NCI-H82 (cell line): ENCODE measurements at regions not wholly inside any gene's neighbourhood (a gene's known extent, or its start where the extent isn't known, plus 50 kb on each side); places are given as distances from the start of the nearest gene placed in this dataset.
"Not testable (repeated sequence)": the region's sequence is repeated elsewhere in the genome, so short reads cannot be mapped to it uniquely, and the experiment has no call there.

Source experiments
- DNase-seq: peaks from one replicate; lab custom pipeline; 2025; lab: John Stamatoyannopoulos, UW

- no peak for DNase-seq
Observed at GRCh38 chr3:6018456-6018855, 830.9 kb downstream of the EDEM1 start.

- no peak for DNase-seq
Observed at GRCh38 chr3:6022621-6023020, 835.1 kb downstream of the EDEM1 start.

- no peak for DNase-seq
Observed at GRCh38 chr3:6025032-6025431, 835.9 kb upstream of the GRM7 start.

- DNase-seq, result not testable (repeated sequence)
Observed at GRCh38 chr3:6030648-6031047, 830.3 kb upstream of the GRM7 start.

- DNase-seq, result no peak
Observed at GRCh38 chr3:6035626-6036025, 825.3 kb upstream of the GRM7 start.

GRCh38 chr3:6039971-6040370 is 820.9 kb upstream of the GRM7 start:
- no peak for DNase-seq

- no peak for DNase-seq
Observed at GRCh38 chr3:6041894-6042293, 819.0 kb upstream of the GRM7 start.

- DNase-seq, result no peak
Observed at GRCh38 chr3:6047016-6047415, 813.9 kb upstream of the GRM7 start.

GRCh38 chr3:6060251-6060650 is 800.7 kb upstream of the GRM7 start:
- peak; percentile 12 for DNase-seq

- peak; percentile 54 for DNase-seq
Observed at GRCh38 chr3:6062261-6063187, 798.4 kb upstream of the GRM7 start.

GRCh38 chr3:6066397-6066796 is 794.5 kb upstream of the GRM7 start:
- DNase-seq, result no peak

GRCh38 chr3:6066868-6067578 is 793.9 kb upstream of the GRM7 start:
- not testable (repeated sequence) for DNase-seq

GRCh38 chr3:6074952-6075351 is 786.0 kb upstream of the GRM7 start:
- no peak for DNase-seq

- DNase-seq, result no peak
Observed at GRCh38 chr3:6078436-6078835, 782.5 kb upstream of the GRM7 start.

GRCh38 chr3:6079011-6079410 is 781.9 kb upstream of the GRM7 start:
- no peak for DNase-seq

GRCh38 chr3:6079561-6080179 is 781.2 kb upstream of the GRM7 start:
- DNase-seq, result no peak

- DNase-seq, result no peak
Observed at GRCh38 chr3:6088433-6088832, 772.5 kb upstream of the GRM7 start.

GRCh38 chr3:6089780-6090179 is 771.1 kb upstream of the GRM7 start:
- DNase-seq, result no peak

- no peak for DNase-seq
Observed at GRCh38 chr3:6091262-6091661, 769.7 kb upstream of the GRM7 start.

- DNase-seq, result no peak
Observed at GRCh38 chr3:6095006-6095405, 765.9 kb upstream of the GRM7 start.

GRCh38 chr3:6097021-6097420 is 763.9 kb upstream of the GRM7 start:
- no peak for DNase-seq

GRCh38 chr3:6097556-6097955 is 763.4 kb upstream of the GRM7 start:
- DNase-seq, result no peak
